ENCODE measurements at regions not wholly inside any gene's neighbourhood (a gene's known extent, or its start where the extent isn't known, plus 50 kb on each side); places are given as distances from the start of the nearest gene placed in this dataset.

GRCh38 chr12:76219806-76220205 is 128.4 kb downstream of the BBS10 start:
- Mint-ChIP-seq H3K27ac (no peak overlapping the region), H3K9me3 (no peaks in the 10 kb centered on the region), H3K4me3 (no peak overlapping the region), H3K4me1 (ENCODE audit: low read depth) (no peaks in the 10 kb centered on the region), H3K27me3 (no peaks in the 10 kb centered on the region), H3K36me3 (ENCODE audit: low read depth) (no peaks in the 10 kb centered on the region)
- no peak overlapping the region for H3K27ac ChIP-seq (ENCODE audit: low read depth in 1 of 2, low read length in 2 of 2)
- H3K4me1 ChIP-seq (ENCODE audit: insufficient read depth, low read length): no peaks in the 10 kb centered on the region
- intact Hi-C loops (cut with DNase I, micrococcal nuclease): no loop called here
- no peaks in the 10 kb centered on the region for H3K27me3 ChIP-seq (ENCODE audit: control insufficient read depth in 1 of 2, insufficient read depth in 2 of 2, low read length in 2 of 2)
- TF ChIP-seq CTCF (IDR thresholded peaks at IDR 0.05): no peak
- no peak overlapping the region for H3K4me3 ChIP-seq (ENCODE audit: low read length)
- no peaks in the 10 kb centered on the region for H3K36me3 ChIP-seq (ENCODE audit: insufficient read depth, low read length)
- ATAC-seq (ENCODE audit: poor library complexity): no peak
- H3K9me3 ChIP-seq (ENCODE audit: control insufficient read depth in 1 of 2, insufficient read depth in 1 of 2, low read length in 2 of 2): no peaks in the 10 kb centered on the region
- POLR2A ChIA-PET: no interaction called here
- DNase-seq: no peak
- CTCF ChIA-PET: interaction anchor here (0.9 kb wide), 1 partner anchor 10 kb away, joined by 3 read pairs; no protein-coding TSS in a partner anchor

GRCh38 chr12:76216585-76217472 is 131.4 kb downstream of the BBS10 start:
- CTCF ChIA-PET: interaction anchor here (0.9 kb wide), 1 partner anchor 10 kb away, joined by 4 read pairs; no protein-coding TSS in a partner anchor
- Mint-ChIP-seq H3K4me1 (ENCODE audit: low read depth) (no peaks in the 10 kb centered on the region), H3K27me3 (no peaks in the 10 kb centered on the region), H3K9me3 (no peaks in the 10 kb centered on the region), H3K36me3 (ENCODE audit: low read depth) (no peaks in the 10 kb centered on the region), H3K4me3 (no peak overlapping the region), H3K27ac (no peak overlapping the region)
- Histone ChIP-seq H3K4me3 (ENCODE audit: low read length) (no peak overlapping the region), H3K9me3 (ENCODE audit: control insufficient read depth in 1 of 2, insufficient read depth in 1 of 2, low read length in 2 of 2) (no peaks in the 10 kb centered on the region), H3K27me3 (ENCODE audit: control insufficient read depth in 1 of 2, insufficient read depth in 2 of 2, low read length in 2 of 2) (no peaks in the 10 kb centered on the region), H3K27ac (ENCODE audit: low read depth in 1 of 2, low read length in 2 of 2) (no peak overlapping the region), H3K36me3 (ENCODE audit: insufficient read depth, low read length) (no peaks in the 10 kb centered on the region), H3K4me1 (ENCODE audit: insufficient read depth, low read length) (no peaks in the 10 kb centered on the region)
- no peak for ATAC-seq (ENCODE audit: poor library complexity)
- TF ChIP-seq CTCF (IDR thresholded peaks at IDR 0.05): no peak
- DNase-seq: no peak
- POLR2A ChIA-PET: no interaction called here
- intact Hi-C loops (cut with DNase I, micrococcal nuclease): no loop called here

- Histone ChIP-seq H3K9me3 (ENCODE audit: control insufficient read depth in 1 of 2, insufficient read depth in 1 of 2, low read length in 2 of 2) (no peaks in the 10 kb centered on the region), H3K27me3 (ENCODE audit: control insufficient read depth in 1 of 2, insufficient read depth in 2 of 2, low read length in 2 of 2) (peaks cover 0 to 6% of the 10 kb centered on the region in 2 experiments), H3K4me3 (ENCODE audit: low read length) (no peak overlapping the region), H3K27ac (ENCODE audit: low read depth in 1 of 2, low read length in 2 of 2) (no peak overlapping the region), H3K4me1 (ENCODE audit: insufficient read depth, low read length) (no peaks in the 10 kb centered on the region), H3K36me3 (ENCODE audit: insufficient read depth, low read length) (no peaks in the 10 kb centered on the region)
- TF ChIP-seq CTCF (IDR thresholded peaks at IDR 0.05): no peak
- H3K4me1 Mint-ChIP-seq (ENCODE audit: low read depth): no peaks in the 10 kb centered on the region
- H3K27ac Mint-ChIP-seq: no peak overlapping the region
- no peaks in the 10 kb centered on the region for H3K9me3 Mint-ChIP-seq
- ChIA-PET POLR2A (no interaction called here), CTCF (no interaction called here)
- no peaks in the 10 kb centered on the region for H3K36me3 Mint-ChIP-seq (ENCODE audit: low read depth)
- DNase-seq (no peak), ATAC-seq (ENCODE audit: poor library complexity) (no peak)
- no peak overlapping the region for H3K4me3 Mint-ChIP-seq
- H3K27me3 Mint-ChIP-seq: peaks cover 30% of the 10 kb centered on the region
- intact Hi-C loops (cut with DNase I, micrococcal nuclease): no loop called here
Measured at GRCh38 chr12:76208129-76208528, 123.6 kb upstream of the NAP1L1 start.
